ENCODE measurements at regions not wholly inside any gene's neighbourhood (a gene's known extent, or its start where the extent isn't known, plus 50 kb on each side); places are given as distances from the start of the nearest gene placed in this dataset.

DNA sequence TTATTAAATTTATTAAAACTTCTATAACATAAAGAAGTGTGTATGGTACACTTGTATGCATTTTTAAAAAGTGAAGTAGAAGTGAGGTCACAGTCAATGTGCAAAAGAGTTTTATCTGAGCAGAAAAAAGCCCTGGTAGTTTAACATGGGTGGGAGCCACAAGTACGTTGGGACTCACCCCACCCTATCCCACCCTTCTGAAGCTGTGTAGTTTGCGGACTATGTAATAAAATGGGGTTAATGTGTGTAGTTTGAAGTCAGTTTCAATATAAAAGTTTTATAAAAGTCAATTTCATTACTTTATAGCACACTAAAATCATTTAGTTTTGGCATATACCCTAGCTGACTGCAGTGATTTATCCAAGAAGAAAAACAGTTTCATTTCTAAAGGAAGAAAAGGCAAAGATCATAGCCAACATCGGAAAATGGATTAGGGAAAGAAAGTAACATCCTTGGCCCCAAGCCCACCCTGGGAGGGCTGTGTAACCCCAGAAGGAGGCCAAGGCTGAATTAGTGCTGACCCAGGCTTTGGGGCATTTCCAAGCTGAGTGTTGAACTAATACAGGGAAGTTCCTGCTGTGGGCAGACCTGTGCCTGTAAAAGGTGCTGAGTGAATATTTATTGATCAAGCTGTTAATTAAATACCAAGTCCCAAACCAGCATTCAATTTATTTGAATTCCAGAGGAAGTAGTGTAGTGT lies 398.6 kb upstream of the ADAMTSL1 start:
- ATAC-seq, result no peak

DNA sequence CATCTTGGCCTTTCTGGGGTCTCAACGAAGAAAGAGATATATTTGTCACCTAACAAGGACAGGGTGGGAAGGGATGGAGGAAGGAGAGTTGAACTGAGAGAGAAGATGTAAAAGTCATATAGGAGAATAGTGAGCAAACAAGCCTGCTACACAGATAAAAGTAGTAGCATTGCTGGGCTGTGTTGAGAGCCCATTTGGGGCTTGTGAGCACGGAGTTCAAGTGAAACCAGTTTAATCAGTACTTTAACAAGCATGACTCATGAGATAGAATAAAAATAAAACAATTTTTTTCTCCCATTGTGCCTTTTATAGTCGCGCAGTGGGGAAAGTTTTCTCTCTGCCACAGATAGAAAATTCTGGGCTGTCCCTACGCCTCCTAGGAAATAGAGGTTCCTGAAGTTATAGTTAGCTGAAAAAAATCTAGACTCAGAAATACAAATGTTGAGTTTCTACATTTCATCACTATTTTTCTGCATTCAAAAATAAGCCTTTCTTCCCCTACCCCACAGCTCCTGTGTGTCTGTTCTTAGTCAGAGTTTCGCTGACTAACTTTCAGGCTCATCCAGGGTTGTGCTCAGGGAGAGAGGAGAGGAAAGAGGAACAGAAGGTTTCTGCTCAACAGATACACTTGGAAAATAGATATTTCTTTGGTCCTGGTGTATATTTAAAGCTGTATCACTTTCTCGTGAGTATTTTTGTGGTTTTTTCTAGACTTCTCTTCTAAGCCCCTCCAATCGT lies 395.8 kb upstream of the ADAMTSL1 start:
- ATAC-seq, result no peak

DNA sequence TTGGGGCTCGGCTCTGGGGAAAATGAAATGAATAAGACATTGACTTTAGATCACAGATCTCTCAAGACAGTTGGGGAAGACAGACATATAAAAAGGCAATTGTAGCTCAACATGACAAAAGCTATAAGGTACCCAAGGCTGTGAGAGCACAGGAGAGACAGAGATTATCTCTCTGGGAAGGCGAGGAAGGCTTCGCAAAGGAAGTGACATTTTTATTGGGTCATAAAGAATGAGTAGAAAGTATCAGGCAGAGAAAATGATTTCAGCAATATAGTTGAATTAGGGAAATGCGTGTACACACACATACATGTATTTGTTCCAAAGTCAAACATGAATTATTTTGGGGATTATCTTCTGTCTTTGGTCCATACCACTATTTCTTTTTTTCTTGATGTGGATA lies 381.8 kb upstream of the ADAMTSL1 start:
- ATAC-seq, result no peak

DNA sequence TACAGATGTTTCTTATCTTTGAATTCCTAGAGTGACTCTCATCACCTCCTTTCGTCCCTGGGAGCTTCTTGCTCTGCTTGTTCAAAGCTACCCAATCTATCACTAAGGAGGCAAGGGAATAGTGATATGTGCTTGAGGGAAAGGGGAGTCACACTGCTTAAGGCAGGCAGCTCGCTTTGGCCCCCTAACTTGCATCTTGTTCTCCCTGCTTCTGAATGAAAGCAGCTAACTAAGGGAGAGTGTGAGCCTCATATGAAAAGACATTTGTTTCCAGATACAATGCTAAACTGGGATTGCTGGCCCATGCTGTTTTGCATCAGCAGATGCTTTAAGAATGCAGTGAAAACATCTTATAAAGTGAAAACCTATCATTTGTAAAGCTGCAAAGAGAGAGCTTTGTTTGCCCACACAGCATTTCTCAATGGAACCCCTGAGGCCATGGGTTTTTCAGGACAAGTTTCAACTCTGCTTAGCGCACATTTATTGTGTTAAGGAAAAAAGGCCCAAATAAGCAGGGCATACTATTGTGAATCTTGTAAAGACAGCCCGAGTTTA lies 367.9 kb upstream of the ADAMTSL1 start:
- no peak for ATAC-seq

DNA sequence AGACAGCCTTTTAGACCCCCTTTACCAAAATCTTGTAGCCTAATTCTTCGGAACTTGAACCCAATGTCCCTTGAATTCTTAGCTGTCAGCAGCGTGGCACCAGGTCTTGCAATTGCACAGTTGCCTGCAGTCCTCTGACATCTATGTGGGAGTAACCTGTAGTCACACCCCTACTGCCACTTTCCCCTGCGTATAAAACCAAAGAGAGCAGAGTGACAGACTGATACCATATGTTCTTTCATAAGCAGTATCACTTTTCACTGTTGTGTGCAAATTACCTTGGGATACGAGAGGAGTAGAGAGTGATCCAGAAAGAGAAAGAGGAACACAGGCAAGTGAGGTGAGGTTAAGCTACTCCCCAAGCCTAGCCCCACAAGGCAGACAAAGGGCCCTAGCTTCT lies 364.3 kb upstream of the ADAMTSL1 start:
- ATAC-seq, result no peak

DNA sequence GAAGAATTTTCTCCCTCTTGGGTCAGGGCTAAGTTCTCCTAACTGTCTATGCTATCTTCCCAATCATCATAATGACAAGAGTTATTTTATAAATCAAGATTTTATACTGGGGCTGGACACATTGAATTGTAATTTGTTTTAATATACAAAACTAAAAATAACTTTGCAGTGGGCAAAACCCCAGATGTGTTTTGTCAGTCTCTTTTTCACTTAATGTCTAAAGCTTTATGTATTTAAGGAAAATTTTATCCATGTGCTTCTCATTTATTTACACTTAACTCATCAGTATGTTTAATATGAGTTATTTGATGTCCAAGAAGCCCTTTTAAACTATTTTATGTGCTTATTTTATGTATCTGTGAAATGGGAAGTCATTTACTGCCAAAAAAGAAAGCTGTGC lies 362.8 kb upstream of the ADAMTSL1 start:
- no peak for ATAC-seq

DNA sequence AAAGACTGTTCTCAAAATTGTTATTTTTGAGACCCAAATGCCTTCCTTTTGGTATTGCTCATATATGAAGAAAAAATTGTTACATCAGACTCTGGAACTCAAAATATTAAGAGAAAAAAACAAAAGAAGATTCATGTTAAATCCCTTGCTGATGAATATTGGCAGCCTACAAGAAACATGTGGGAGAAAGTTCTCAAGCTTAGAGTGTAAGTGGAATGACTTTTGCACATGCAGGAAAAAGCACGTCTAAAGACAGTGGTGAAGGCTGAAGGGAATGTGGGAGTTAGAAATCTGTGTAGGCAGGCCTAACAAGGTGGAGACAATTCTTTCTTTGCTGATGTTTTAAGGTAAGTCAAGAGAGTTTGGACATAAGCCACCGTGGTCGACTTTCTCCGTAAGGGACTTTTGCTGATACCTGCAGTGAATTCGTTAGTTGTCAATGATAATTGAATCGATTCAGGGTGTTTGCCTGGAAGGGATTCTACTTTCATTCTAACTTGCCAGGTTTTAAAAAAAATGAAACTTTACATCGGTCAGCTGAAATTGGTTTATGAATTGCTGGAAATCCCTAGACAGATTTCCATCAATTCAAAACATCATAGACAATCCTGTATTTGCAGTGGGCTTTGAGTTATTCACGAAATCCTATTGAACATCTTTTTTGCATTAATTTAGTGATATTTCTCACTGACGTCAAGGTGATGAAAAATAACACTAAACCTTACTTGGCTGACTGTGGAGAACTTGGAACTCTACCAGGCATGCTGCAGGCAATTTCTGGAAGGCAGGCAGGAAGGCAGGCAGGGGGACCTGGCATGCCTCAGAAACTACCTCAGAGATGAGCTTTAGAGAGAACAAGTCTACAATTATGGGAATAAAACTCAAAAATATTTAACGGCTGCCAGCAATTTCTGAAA lies 359.1 kb upstream of the ADAMTSL1 start:
- no peak for ATAC-seq

DNA sequence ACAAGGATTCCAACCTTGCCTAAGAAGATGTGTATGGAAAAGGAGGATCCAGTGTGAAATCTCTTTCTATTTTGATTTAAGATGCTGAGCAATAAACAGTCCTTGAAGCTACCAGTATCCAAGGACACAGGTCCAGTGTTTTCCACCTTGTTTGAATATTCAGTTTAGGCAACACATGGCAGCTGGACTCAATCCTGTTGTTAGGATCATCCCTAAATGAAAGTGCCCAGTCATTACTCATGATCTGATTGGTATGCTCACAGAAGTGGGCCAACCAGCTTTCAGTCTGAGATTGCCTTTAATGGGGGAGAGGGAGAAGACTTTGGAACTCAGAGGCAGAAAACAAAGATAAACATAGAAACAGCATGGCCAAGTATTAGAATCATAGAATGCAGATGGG lies 355.7 kb upstream of the ADAMTSL1 start:
- ATAC-seq, result no peak

DNA sequence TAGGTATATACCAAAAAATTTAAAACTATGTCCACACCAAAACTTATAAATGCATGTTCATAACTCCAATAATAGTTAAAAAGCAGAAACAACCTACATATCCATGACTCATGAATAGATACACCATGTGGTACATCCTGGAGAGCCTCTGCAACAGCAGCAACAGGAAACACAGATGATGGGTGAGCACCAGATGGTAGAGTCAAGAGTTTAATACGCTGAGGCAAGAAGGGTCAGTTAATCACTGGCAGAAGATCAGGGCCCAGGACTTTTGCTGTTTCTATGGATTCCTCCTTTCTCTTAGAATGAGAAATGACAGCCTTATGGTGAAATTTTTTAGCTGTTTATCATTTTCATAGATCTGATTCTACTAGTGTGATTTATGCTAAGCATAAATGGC lies 351.8 kb upstream of the ADAMTSL1 start:
- ATAC-seq, result no peak

DNA sequence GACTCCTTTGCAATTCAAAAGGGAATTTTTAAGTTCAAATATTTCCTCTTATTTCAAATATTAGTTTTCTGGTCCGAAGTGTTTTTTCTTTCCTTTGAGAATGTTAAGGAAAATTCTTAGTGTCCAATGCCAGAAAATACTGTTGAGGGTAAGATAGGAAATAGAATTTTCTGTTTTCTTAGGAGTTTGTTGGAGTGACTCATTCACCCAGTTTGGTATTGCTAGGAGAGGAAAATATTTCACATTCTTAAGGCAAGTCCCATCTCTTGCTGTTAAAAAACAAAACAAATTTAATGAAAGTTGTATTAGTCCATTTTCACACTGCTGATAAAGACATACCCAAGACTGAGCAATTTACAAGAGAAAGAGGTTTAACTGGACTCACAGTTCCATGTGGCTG lies 349.2 kb upstream of the ADAMTSL1 start:
- ATAC-seq, result no peak

DNA sequence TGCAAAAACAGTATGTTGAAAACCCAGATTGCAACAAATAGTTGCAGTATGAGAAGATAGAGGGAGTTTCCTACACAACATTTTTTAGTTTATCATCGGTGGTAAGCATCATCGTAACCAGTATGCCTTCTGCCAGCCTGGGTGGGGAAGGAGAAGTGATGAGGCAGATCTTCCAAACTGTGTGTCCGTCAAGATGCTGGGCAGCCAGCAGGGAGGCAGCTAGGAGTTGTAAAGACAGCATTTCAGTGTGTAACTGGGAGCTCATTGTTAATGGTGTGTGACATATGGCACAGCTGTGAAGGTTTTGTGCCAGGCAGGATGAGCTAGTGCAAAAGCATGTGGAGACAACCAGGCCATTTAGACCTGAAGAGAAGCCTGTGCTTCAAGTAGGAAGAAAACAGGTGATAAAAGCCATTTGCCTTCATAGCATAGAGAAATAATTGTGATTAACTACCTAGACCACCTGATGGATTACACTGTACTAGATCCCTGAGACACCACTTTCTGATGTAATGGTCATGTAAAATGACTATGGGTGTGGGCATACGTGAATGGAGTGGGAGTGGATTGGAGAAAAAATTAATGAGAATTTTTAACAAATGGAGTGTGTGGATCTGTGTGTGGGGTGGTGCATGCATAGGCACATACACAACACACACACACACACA lies 347.0 kb upstream of the ADAMTSL1 start:
- no peak for ATAC-seq

DNA sequence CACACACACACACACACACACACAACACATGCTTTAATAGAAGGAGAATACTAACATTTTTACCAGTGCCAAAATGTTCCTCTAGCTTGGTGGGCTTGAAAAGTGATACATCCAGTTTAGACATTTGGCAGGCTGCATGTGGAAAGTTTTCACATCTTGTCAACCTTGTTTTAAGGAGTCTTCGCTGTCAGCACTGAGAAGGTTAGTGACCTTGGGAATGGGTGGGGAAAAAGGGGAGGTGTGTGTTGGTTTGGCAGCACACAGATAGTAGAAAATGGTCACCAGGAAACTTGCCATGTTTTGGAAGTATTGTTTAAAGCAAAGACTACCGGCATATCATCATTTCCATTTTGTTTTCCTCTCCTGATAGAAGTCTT lies 346.5 kb upstream of the ADAMTSL1 start:
- no peak for ATAC-seq

DNA sequence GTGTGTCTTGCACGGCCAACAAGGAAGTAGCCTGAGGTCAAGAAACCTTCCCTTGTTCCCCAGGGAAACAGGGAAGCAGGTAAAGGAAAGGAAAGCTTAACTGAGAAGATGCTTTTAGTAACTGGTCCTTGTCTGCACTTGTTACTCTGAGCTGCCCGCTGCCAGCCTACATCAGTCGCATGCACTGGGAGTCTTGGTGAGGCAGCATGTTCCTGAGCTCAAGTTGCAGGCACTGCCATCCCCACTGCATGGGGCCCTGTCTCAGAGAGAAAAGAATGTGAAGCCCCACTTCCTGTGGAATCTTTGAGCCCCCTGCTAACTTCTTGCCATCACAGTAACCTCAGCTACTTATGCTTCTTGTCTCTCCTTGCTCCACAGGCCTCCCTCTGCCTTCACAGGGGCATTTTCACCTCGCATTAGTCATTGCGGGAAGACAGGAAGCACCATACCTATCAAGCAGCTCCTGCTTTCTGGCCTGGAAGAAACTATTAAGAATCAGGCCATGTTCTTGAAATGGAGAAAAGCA lies 344.1 kb upstream of the ADAMTSL1 start:
- ATAC-seq, result no peak

DNA sequence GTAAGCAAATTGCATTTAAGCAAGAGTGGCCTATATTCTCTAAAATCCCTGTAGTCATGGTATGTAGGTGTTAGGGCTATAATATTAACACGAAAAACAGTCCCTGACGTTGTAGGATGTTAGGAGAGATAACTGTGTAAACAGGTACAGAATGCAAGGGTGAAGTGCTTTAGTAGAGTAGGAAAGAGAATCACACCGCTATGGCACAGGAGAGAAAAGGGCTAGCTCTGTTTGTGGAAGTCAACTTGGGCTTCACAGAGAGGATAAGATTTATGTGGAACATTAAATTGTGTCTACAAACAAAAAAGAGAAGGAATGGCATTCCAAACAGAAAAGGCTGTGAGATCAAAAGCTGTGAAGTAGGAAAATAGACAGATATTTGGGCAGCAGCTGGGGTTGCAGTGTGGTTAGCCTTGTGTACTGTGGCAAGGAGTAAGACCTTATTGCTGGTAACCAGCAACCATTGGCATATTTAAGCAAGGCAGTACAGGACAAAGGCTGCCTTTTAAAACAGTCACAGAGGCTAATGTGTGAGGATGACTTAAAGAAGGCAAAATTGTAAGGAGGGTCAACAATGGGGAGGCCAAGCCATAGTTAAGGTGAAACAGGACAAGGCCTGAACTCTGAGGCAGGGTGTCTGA lies 337.5 kb upstream of the ADAMTSL1 start:
- ATAC-seq, result no peak

DNA sequence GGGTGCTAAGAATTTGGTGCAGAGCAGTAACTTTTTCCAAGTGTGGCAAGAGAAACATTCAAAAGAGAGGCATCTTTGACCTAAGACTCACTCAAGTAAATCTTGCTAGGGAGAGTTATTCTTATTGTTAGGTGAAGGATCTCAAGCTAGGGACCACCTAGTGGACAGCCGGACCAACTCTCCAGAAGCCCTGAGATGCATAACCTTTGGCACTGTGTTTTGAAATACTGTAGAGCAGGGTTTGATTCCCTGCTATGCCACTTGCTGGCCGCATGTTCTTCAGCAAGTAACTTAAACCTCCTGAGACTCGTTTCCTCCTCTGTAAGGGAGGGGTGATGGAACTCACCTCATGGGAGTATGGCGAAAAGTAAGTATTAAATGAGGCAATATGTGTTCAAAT lies 336.1 kb upstream of the ADAMTSL1 start:
- ATAC-seq, result no peak

DNA sequence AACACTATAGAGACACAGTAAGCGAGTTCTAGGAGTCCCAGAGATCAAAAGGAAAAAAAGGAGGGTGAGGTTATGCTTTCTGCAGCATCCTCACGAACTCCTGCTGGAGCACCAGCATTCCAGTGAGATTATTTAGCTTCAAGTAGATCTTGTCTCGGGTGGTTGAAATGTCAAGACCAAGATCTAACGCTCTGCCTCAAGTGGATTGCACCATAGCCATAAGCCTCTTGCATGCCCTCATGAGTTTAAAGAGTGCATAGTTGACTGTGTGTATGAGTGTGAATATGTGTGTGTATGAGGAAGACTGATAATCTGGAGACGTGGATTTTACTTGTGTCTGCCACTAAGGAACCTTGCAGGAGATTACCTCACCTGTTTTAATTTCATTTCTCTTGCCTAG lies 335.3 kb upstream of the ADAMTSL1 start:
- ATAC-seq, result no peak

DNA sequence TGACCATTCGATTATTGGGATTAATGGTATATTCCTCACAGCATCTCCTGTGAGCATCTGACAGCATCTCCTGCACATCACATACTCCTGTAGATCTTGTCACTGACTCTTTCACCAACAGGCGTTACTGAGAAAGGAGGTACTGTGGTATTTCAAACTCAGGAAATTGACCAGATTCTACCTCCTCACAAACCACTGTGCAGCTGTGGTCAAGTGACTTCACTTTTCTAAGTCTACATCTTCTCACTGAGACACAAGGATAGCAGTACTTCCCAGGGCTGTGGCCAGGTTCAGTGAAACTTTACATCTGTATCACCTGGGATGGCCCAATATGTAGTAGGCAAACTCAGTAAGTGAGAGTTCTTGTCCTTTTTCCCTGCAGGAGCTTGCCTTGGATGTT lies 332.3 kb upstream of the ADAMTSL1 start:
- no peak for ATAC-seq

DNA sequence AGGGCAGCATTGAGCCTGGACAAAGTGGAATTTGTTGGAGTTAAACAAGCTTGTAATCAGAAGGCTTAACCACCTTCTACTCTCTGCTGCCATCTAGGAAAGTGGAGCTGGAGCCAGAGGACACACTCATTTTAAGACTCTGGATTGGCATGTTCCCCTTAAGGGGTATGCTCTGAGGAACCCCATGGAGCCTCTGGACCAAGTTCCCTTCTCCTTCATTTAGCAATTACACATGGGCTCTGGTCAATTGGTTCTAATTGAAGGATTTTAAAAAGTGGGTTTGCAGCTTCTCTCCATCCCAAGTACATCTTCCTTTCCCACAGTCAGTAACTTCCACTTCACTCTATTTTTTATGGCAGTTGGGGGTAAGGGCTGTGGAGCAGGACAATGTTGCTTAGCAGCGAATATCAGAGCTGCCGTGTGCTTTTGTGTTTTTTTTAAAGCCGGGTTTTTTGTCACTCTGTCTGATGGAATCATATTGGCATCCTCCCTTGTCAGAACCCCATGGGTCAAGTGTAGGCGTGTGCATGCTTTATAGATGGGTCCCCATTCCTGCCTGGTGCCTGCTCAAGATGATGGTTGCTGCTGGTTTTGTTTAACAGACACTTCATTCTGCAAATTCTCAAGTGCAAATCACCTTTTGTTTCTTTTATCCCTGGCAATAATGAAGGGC lies 330.7 kb upstream of the ADAMTSL1 start:
- no peak for ATAC-seq

DNA sequence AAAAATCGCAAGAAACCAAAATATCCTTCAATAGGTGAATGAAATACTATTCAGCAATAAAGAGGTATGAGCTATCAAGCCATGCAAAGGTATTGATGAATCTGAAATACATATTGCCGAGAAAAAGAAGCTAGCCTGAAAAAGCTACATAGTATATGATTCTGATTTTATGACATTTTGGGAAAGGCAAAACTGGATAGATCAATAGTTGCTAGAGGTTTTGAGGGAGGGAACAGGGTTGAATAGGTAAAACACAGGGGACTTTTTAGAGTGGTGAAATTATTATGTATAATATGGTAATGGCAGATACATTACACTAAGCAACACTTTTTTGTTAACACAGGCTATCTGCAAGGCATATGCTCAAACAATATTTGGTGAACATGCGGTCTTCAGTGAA lies 327.6 kb upstream of the ADAMTSL1 start:
- ATAC-seq, result no peak

DNA sequence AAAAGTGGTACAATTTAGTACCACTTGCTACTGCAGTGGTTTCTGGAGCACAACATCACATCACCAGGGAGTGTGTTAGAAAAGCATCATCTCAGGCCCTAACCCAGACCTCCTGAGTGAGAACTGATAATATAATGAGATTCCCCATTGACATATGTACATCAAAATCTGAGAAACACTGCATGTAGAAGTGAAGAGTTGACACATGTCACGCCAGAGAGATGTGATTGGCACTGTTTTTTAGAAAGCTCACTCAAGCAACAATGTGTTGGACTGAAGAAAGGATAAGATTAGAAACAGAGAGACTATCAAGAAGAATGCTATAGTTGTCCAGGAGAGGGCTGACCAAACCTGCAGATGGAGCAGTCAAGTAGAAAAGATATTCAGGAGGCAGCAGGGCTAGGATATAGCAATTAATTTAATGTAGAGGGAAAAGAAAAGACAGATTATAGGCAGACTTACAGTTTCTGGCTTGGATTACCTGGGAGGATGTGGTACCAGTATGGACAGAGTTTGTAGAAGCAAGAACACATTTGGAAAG lies 324.4 kb upstream of the ADAMTSL1 start:
- no peak for ATAC-seq

DNA sequence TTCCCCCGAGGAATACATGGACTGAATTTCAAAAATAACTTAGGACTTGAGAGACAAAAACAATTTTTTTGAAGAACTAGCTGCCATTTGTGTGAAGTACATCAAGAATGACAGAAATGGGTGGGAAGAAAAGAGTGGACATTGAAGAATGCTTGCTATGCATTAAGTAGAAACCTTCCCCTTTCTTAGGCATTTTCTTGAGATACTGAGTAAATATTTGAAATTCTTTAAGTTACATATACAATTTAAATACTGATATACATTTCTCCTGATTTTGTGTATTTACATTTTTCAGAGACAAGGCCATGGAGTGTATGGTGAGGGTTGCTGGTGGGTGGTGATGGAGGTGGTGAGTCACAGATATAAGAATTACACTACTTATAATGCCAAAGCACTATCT lies 319.3 kb upstream of the ADAMTSL1 start:
- ATAC-seq, result no peak
